ENCODE measurements at regions not wholly inside any gene's neighbourhood (a gene's known extent, or its start where the extent isn't known, plus 50 kb on each side); places are given as distances from the start of the nearest gene placed in this dataset.

DNA sequence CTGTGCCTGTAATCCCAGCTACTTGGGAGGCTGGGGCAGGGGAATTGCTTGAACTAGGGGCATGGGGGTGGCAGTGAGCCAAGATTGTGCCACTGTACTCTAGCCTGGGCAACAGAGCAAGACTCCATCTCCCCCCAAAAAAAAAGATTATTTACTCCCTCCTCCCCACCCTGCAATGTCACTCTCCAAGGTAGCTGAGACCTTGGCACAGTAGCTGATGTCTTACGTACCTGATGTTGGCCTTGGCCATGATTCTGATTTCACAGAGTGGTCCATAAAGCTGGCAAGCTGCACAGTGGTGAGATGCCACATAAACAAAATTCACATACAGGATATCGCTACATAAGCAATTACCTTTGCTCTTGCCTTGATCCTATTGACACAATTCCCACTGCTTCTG is 108.5 kb downstream of the CAVIN4 start:
- DNase-seq (no peak), ATAC-seq (ENCODE audit: low read depth in 2 of 2) (no peak)
- Histone ChIP-seq H3K4me1 (ENCODE audit: control insufficient read depth, insufficient read depth, low read length, poor library complexity, severe bottlenecking) (no peaks in the 10 kb centered on the region), H3K9me3 (ENCODE audit: control insufficient read depth in 2 of 2, low read length in 2 of 2) (no peaks in the 10 kb centered on the region), H3K27ac (ENCODE audit: insufficient read depth, low read length, poor library complexity, severe bottlenecking) (no peak overlapping the region), H3K36me3 (ENCODE audit: control insufficient read depth, insufficient read depth, low read length) (no peaks in the 10 kb centered on the region), H3K4me3 (ENCODE audit: low read depth, low read length) (no peak overlapping the region), H3K27me3 (ENCODE audit: control insufficient read depth, insufficient read depth, low read length) (no peaks in the 10 kb centered on the region)
- Mint-ChIP-seq H3K27me3 (peaks cover 6% of the 10 kb centered on the region), H3K36me3 (no peaks in the 10 kb centered on the region), H3K27ac (no peak overlapping the region), H3K4me3 (no peak overlapping the region), H3K4me1 (peaks cover 0 to 4% (median 0%) of the 10 kb centered on the region in 4 donors), H3K9me3 (peaks cover 0 to 2% (median 0%) of the 10 kb centered on the region in 7 donors)

DNA sequence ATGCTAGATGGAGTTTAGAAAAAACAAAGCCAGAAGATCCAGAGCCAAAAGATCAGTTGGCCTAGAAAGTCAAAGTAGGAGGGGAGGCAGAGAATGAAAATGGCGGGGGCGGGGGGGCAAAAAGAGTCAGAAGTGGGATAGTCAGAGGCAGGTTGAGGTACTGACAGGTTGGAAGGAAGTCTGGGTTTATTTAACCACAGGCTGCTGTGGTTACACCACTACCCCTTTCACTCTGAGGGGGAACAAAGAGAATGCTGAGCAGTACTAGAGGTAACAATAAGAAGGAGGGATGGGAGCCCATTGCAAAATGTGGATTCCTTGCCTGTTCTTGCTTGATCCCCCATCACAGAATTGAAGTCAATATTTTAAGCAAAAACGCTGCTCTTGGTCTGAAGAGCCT is 111.8 kb downstream of the CAVIN4 start:
- Histone ChIP-seq H3K4me3 (ENCODE audit: low read depth, low read length) (no peak overlapping the region), H3K27me3 (ENCODE audit: control insufficient read depth, insufficient read depth, low read length) (no peaks in the 10 kb centered on the region), H3K36me3 (ENCODE audit: control insufficient read depth, insufficient read depth, low read length) (no peaks in the 10 kb centered on the region), H3K27ac (ENCODE audit: insufficient read depth, low read length, poor library complexity, severe bottlenecking) (no peak overlapping the region), H3K9me3 (ENCODE audit: control insufficient read depth in 2 of 2, low read length in 2 of 2) (no peaks in the 10 kb centered on the region), H3K4me1 (ENCODE audit: control insufficient read depth, insufficient read depth, low read length, poor library complexity, severe bottlenecking) (no peaks in the 10 kb centered on the region)
- ATAC-seq (ENCODE audit: low read depth in 2 of 2) (no peak), DNase-seq (no peak)
- Mint-ChIP-seq H3K27ac (no peak overlapping the region), H3K27me3 (peaks cover 6% of the 10 kb centered on the region), H3K4me3 (no peak overlapping the region), H3K36me3 (no peaks in the 10 kb centered on the region), H3K9me3 (peaks cover 0 to 1% (median 0%) of the 10 kb centered on the region in 7 donors), H3K4me1 (peaks cover 0 to 4% (median 0%) of the 10 kb centered on the region in 4 donors)

DNA sequence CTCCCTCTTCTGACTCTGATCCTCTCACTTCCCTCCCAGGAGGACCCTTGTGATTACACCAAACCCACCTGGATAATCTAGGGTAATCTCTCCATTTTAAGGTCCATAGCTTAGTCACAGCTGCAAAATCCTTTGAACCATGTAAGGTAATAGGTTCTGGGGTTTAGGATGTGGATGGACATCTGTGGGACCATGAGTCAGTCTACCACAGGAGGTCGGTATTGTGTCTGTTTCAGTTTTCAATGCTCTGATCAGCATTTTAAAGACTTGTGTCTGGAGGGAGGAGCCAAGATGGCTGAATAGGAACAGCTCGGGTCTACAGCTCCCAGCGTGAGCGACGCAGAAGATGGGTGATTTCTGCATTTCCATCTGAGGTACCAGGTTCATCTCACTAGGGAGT is 112.6 kb downstream of the CAVIN4 start:
- no peaks in the 10 kb centered on the region for H3K4me1 ChIP-seq (ENCODE audit: control insufficient read depth, insufficient read depth, low read length, poor library complexity, severe bottlenecking)
- Mint-ChIP-seq H3K4me3 (no peak overlapping the region), H3K4me1 (peaks cover 0 to 4% (median 0%) of the 10 kb centered on the region in 4 donors), H3K9me3 (peaks cover 0 to 1% (median 0%) of the 10 kb centered on the region in 7 donors), H3K36me3 (no peaks in the 10 kb centered on the region), H3K27ac (no peak overlapping the region), H3K27me3 (peaks cover 6% of the 10 kb centered on the region)
- H3K27me3 ChIP-seq (ENCODE audit: control insufficient read depth, insufficient read depth, low read length): no peaks in the 10 kb centered on the region
- H3K36me3 ChIP-seq (ENCODE audit: control insufficient read depth, insufficient read depth, low read length): no peaks in the 10 kb centered on the region
- DNase-seq (no peak), ATAC-seq (ENCODE audit: low read depth in 2 of 2) (no peak)
- H3K4me3 ChIP-seq (ENCODE audit: low read depth, low read length): no peak overlapping the region
- H3K9me3 ChIP-seq (ENCODE audit: control insufficient read depth in 2 of 2, low read length in 2 of 2): no peaks in the 10 kb centered on the region
- H3K27ac ChIP-seq (ENCODE audit: insufficient read depth, low read length, poor library complexity, severe bottlenecking): no peak overlapping the region

DNA sequence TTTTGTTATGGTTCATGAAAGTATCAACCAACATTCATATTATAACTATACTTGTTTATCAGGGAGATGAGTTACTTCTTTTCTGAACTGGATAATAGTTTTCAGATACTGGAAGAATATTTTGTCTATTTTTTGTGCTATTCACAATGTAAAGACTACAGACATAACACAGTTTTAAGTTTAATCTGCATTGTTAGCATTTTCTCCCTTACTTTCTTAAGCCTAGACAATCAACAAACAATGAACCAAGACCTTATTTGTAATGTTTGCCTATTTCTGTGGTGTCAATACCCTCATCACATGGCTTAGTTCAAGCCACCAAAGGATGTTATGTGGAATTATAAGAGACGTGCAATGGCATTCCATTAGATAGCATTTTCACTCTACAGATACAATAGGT is 119.5 kb downstream of the CAVIN4 start:
- DNase-seq: no peak
- Histone ChIP-seq H3K4me1 (ENCODE audit: control insufficient read depth, insufficient read depth, low read length, poor library complexity, severe bottlenecking) (no peaks in the 10 kb centered on the region), H3K4me3 (ENCODE audit: low read depth, low read length) (no peak overlapping the region), H3K27me3 (ENCODE audit: control insufficient read depth, insufficient read depth, low read length) (no peaks in the 10 kb centered on the region), H3K9me3 (ENCODE audit: control insufficient read depth in 2 of 2, low read length in 2 of 2) (no peaks in the 10 kb centered on the region), H3K27ac (ENCODE audit: insufficient read depth, low read length, poor library complexity, severe bottlenecking) (no peak overlapping the region), H3K36me3 (ENCODE audit: control insufficient read depth, insufficient read depth, low read length) (no peaks in the 10 kb centered on the region)
- no peak overlapping the region for H3K27ac Mint-ChIP-seq
- no peaks in the 10 kb centered on the region for H3K9me3 Mint-ChIP-seq
- H3K27me3 Mint-ChIP-seq: no peaks in the 10 kb centered on the region
- H3K4me1 Mint-ChIP-seq: no peaks in the 10 kb centered on the region
- no peak overlapping the region for H3K4me3 Mint-ChIP-seq
- ATAC-seq (ENCODE audit: low read depth in 2 of 2): no peak
- no peaks in the 10 kb centered on the region for H3K36me3 Mint-ChIP-seq

DNA sequence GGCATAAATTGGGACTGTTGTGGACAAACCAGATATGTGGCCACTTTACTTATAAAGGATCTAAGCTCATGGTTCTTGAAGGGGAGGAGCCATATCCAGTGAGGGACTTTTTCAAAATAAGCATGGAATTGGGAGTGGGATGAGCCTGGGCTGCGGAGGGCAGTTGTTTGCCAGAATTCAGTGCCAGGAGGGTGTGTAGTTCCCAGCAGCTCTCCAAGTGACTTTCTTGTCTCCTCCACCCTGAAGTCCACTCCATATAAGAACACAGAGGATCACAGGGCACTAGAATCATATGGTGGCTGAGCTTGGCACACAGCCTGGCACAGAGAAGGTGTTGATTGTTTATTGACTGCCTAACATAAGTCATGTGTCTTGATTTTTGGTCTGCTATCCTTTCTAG is 121.1 kb downstream of the CAVIN4 start:
- DNase-seq: no peak
- H3K27me3 Mint-ChIP-seq: no peaks in the 10 kb centered on the region
- H3K27ac Mint-ChIP-seq: no peak overlapping the region
- H3K9me3 Mint-ChIP-seq: no peaks in the 10 kb centered on the region
- no peaks in the 10 kb centered on the region for H3K4me1 Mint-ChIP-seq
- no peaks in the 10 kb centered on the region for H3K27me3 ChIP-seq (ENCODE audit: control insufficient read depth, insufficient read depth, low read length)
- no peaks in the 10 kb centered on the region for H3K4me1 ChIP-seq (ENCODE audit: control insufficient read depth, insufficient read depth, low read length, poor library complexity, severe bottlenecking)
- no peak overlapping the region for H3K4me3 ChIP-seq (ENCODE audit: low read depth, low read length)
- H3K27ac ChIP-seq (ENCODE audit: insufficient read depth, low read length, poor library complexity, severe bottlenecking): no peak overlapping the region
- no peak overlapping the region for H3K4me3 Mint-ChIP-seq
- no peaks in the 10 kb centered on the region for H3K9me3 ChIP-seq (ENCODE audit: control insufficient read depth in 2 of 2, low read length in 2 of 2)
- no peaks in the 10 kb centered on the region for H3K36me3 Mint-ChIP-seq
- no peak for ATAC-seq (ENCODE audit: low read depth in 2 of 2)
- no peaks in the 10 kb centered on the region for H3K36me3 ChIP-seq (ENCODE audit: control insufficient read depth, insufficient read depth, low read length)

DNA sequence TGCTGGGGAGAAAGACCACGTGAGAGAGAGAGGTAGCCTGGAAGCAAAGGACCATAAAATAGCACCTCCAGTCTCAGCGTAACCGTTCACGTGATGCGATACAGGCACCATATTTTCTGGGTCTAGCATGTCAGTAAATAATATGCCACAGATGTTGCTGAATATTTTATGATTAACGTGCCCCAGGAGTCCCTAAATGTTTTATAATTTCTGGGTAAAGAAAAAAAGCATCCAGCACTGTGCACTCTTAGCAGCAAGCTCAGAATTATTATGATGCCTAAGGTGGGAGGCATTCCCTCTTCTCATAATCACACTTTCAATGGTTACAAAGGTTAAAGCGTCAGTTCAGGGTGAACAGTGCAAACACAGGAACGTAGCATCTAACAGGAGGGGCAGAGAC is 121.8 kb downstream of the CAVIN4 start:
- H3K4me3 Mint-ChIP-seq: no peak overlapping the region
- H3K27me3 Mint-ChIP-seq: no peaks in the 10 kb centered on the region
- no peak overlapping the region for H3K27ac Mint-ChIP-seq
- no peaks in the 10 kb centered on the region for H3K9me3 ChIP-seq (ENCODE audit: control insufficient read depth in 2 of 2, low read length in 2 of 2)
- H3K4me3 ChIP-seq (ENCODE audit: low read depth, low read length): no peak overlapping the region
- H3K27me3 ChIP-seq (ENCODE audit: control insufficient read depth, insufficient read depth, low read length): no peaks in the 10 kb centered on the region
- no peak for ATAC-seq (ENCODE audit: low read depth in 2 of 2)
- no peaks in the 10 kb centered on the region for H3K4me1 Mint-ChIP-seq
- peaks cover 0 to 2% (median 0%) of the 10 kb centered on the region in 7 donors for H3K9me3 Mint-ChIP-seq
- no peaks in the 10 kb centered on the region for H3K4me1 ChIP-seq (ENCODE audit: control insufficient read depth, insufficient read depth, low read length, poor library complexity, severe bottlenecking)
- H3K27ac ChIP-seq (ENCODE audit: insufficient read depth, low read length, poor library complexity, severe bottlenecking): no peak overlapping the region
- H3K36me3 ChIP-seq (ENCODE audit: control insufficient read depth, insufficient read depth, low read length): no peaks in the 10 kb centered on the region
- no peaks in the 10 kb centered on the region for H3K36me3 Mint-ChIP-seq
- no peak for DNase-seq

DNA sequence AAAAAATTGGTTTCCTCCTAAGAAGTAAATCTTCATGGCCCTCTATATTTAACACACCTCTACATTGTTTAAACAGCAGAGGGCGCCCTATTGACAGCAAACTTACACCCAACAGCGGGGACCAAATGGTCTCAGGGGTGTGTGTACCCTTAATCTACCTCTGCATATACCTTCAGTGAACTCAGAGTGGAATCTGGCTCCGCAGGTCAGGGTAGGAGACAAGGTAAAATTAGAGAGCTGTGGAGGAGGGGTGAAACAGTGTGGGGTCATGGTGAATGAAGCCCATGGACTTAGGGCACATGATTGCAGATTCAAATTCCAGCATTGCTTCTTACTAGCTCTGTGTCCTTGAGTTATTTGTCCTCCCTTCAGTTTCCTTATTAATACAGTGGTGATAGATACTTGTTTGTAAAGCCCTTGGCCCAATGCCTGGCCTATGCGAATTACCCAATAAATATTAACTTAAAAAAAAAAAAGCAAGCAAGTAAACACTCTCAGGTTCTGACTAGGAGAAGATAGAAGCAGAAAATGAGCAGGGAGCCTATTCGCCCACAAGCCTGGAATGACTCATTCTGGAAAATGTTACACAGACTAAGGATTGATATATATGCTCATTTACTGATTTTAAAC is 122.9 kb downstream of the CAVIN4 start:
- Mint-ChIP-seq H3K9me3 (peaks cover 0 to 2% (median 0%) of the 10 kb centered on the region in 7 donors), H3K36me3 (no peaks in the 10 kb centered on the region), H3K4me1 (no peaks in the 10 kb centered on the region), H3K4me3 (no peak overlapping the region), H3K27ac (peak overlapping the region in 1 of 3 donors; percentile 40), H3K27me3 (no peaks in the 10 kb centered on the region)
- Histone ChIP-seq H3K36me3 (ENCODE audit: control insufficient read depth, insufficient read depth, low read length) (no peaks in the 10 kb centered on the region), H3K4me3 (ENCODE audit: low read depth, low read length) (no peak overlapping the region), H3K27ac (ENCODE audit: insufficient read depth, low read length, poor library complexity, severe bottlenecking) (no peak overlapping the region), H3K4me1 (ENCODE audit: control insufficient read depth, insufficient read depth, low read length, poor library complexity, severe bottlenecking) (no peaks in the 10 kb centered on the region), H3K9me3 (ENCODE audit: control insufficient read depth in 2 of 2, low read length in 2 of 2) (no peaks in the 10 kb centered on the region), H3K27me3 (ENCODE audit: control insufficient read depth, insufficient read depth, low read length) (no peaks in the 10 kb centered on the region)
- ATAC-seq (ENCODE audit: low read depth in 2 of 2) (no peak), DNase-seq (peak in 1 of 3 donors; percentile 24)

- Mint-ChIP-seq H3K27ac (no peak overlapping the region), H3K27me3 (peaks cover 6% of the 10 kb centered on the region)
- H3K4me3 ChIP-seq (ENCODE audit: low read depth, low read length): no peak overlapping the region
These were observed 136.7 kb downstream of the CAVIN4 start for GRCh38 chr9:100714372-100715099.

More at GRCh38 chr9:100714372-100715099, 136.7 kb downstream of the CAVIN4 start:
- Histone ChIP-seq H3K4me1 (ENCODE audit: control insufficient read depth, insufficient read depth, low read length, poor library complexity, severe bottlenecking) (no peaks in the 10 kb centered on the region), H3K27me3 (ENCODE audit: control insufficient read depth, insufficient read depth, low read length) (peaks cover 2% of the 10 kb centered on the region), H3K36me3 (ENCODE audit: control insufficient read depth, insufficient read depth, low read length) (no peaks in the 10 kb centered on the region), H3K9me3 (ENCODE audit: control insufficient read depth in 2 of 2, low read length in 2 of 2) (no peaks in the 10 kb centered on the region), H3K27ac (ENCODE audit: insufficient read depth, low read length, poor library complexity, severe bottlenecking) (no peak overlapping the region)
- Mint-ChIP-seq H3K4me1 (no peaks in the 10 kb centered on the region), H3K4me3 (no peak overlapping the region), H3K36me3 (no peaks in the 10 kb centered on the region), H3K9me3 (peaks cover 0 to 8% (median 1%) of the 10 kb centered on the region in 7 donors)
- ATAC-seq (ENCODE audit: low read depth in 2 of 2): no peak
- peak in 2 of 3 donors; percentile 1 to 29 for DNase-seq
